GM12873 (cell line): ENCODE measurements at regions not wholly inside any gene's neighbourhood (a gene's known extent, or its start where the extent isn't known, plus 50 kb on each side); places are given as distances from the start of the nearest gene placed in this dataset.

ENCODE experiments used
- TF ChIP-seq, protein P1 (sequence below): IDR thresholded peaks from 2 replicates; pipeline ENCODE4 v1.5.1; 2012; ENCODE audit warnings: low read depth, mild to moderate bottlenecking, moderate library complexity, low read length, control low read depth; ENCODE audit not compliant: insufficient read depth; ENCODE audit errors: missing control alignments

GRCh38 chr14:42606839-42607238 is 1000.2 kb downstream of the LRFN5 start:
- TF ChIP-seq, protein P1, sequence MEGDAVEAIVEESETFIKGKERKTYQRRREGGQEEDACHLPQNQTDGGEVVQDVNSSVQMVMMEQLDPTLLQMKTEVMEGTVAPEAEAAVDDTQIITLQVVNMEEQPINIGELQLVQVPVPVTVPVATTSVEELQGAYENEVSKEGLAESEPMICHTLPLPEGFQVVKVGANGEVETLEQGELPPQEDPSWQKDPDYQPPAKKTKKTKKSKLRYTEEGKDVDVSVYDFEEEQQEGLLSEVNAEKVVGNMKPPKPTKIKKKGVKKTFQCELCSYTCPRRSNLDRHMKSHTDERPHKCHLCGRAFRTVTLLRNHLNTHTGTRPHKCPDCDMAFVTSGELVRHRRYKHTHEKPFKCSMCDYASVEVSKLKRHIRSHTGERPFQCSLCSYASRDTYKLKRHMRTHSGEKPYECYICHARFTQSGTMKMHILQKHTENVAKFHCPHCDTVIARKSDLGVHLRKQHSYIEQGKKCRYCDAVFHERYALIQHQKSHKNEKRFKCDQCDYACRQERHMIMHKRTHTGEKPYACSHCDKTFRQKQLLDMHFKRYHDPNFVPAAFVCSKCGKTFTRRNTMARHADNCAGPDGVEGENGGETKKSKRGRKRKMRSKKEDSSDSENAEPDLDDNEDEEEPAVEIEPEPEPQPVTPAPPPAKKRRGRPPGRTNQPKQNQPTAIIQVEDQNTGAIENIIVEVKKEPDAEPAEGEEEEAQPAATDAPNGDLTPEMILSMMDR, result no peak

DNA sequence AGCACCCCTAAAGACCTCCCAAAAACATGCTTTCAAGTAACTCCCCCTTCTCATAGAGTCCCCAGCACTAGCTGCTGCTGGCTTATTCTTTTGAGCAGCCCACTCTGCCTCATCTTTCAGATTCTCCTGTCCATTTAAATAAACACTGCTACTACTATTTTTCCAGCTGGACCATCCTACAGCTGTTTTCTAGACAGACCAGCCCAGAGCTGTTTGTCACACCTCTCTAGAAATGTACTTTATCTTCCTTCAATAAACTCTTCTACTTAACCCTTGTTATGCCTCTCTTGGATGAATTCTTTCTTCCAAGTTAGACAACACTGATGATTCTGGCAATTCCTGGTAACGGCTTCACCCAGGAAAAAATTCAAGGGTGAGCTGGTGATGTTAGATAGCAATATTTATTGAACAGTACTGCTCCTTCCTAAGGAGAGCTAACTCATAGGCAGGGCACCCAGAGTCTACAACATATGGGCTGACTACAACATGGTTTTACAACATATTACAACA is 995.7 kb downstream of the LRFN5 start:
- TF ChIP-seq, protein P1, result no peak

GRCh38 chr14:42572032-42572431 is 965.4 kb downstream of the LRFN5 start:
- TF ChIP-seq, protein P1, result no peak

GRCh38 chr14:42569227-42569626 is 962.6 kb downstream of the LRFN5 start:
- TF ChIP-seq, protein P1, result no peak

- TF ChIP-seq, protein P1, result no peak
Measured at GRCh38 chr14:42565556-42565955, 958.9 kb downstream of the LRFN5 start.

DNA sequence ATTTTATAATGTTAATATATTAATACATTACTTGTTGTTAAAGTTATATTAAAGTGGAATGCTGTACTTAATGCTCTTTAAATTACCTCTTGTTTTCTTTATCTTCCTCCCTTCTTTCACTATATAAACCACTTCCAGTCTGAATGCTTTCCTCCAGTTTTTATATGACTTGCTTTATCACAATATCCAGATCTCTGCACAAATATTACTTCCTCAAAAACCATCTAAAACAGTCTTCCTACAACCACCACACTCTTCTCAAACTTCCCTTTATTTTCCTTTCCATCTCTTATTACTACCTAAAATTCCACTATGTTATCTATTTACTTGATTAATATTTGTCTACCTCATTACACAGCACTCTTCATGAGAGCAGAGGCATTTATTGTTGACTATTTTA is 956.6 kb downstream of the LRFN5 start:
- TF ChIP-seq, protein P1, result no peak

DNA sequence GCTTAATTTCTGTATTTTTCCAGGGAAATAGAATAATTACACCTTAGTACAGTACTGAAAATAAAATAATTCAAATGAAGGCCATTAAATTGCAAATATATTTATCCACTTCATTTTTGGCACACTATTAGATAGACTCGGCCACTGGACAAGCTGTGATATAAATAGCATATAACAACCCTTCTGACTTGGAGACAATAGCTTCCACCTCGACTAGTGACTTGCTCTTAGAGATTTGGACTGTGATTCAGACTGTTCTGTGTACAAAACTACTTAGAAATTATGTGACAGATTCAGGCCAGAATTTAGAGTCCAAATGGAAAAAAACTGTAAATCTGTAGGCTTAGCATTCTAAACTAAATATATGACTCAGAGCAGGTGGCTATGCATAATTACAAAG is 949.9 kb downstream of the LRFN5 start:
- TF ChIP-seq, protein P1, result no peak

- TF ChIP-seq, protein P1, result no peak
Measured at GRCh38 chr14:42555365-42555764, 948.7 kb downstream of the LRFN5 start.
